H1 (cell line): ENCODE measurements at regions not wholly inside any gene's neighbourhood (a gene's known extent, or its start where the extent isn't known, plus 50 kb on each side); places are given as distances from the start of the nearest gene placed in this dataset.

ENCODE experiments used
- BCL11A ChIP-seq, 2 experiments: IDR thresholded peaks; one replicate each; pipeline ENCODE4 v1.6.1; 2011; ENCODE audit warnings: low read depth in 2 of 2, low read length in 2 of 2, mild to moderate bottlenecking in 2 of 2
- SIX5 ChIP-seq: IDR thresholded peaks from 2 replicates; pipeline ENCODE4 v1.6.1; 2011; ENCODE audit warnings: mild to moderate bottlenecking, low read depth, low read length
- TF ChIP-seq, protein P1 (sequence below), 3 experiments: IDR thresholded peaks; 1 replicate in 2 of 3; 2 replicates in 1 of 3; pipeline versions ENCODE4 v1.5.1 to v1.6.1; 2011; ENCODE audit warnings: low read length in 3 of 3, mild to moderate bottlenecking in 3 of 3, inconsistent platforms in 2 of 3, low read depth in 1 of 3, moderate library complexity in 1 of 3; ENCODE audit not compliant: insufficient read depth in 1 of 3; ENCODE audit errors: control extremely low read depth in 1 of 3

DNA sequence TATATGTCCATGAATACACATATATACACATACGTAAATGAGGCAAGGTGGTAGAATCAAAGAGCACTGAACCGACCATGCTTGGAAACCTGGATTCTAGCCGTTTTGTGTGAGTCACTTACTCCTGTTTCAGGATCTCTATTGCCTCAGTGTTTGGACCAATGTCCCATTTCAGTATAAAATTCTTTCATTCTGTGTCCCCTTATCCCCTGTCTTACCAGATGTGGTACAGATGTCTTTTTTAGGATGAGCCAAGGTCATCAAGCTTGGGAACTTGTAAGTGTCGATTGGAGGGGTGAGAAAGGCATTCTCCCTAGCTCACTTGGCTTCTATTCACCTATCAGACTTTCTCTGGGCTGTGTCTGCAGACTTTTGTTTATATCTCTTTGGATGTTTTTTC, 139.9 kb upstream of the CHL1 start:
- no peak for TF ChIP-seq SIX5
- TF ChIP-seq, protein P1, sequence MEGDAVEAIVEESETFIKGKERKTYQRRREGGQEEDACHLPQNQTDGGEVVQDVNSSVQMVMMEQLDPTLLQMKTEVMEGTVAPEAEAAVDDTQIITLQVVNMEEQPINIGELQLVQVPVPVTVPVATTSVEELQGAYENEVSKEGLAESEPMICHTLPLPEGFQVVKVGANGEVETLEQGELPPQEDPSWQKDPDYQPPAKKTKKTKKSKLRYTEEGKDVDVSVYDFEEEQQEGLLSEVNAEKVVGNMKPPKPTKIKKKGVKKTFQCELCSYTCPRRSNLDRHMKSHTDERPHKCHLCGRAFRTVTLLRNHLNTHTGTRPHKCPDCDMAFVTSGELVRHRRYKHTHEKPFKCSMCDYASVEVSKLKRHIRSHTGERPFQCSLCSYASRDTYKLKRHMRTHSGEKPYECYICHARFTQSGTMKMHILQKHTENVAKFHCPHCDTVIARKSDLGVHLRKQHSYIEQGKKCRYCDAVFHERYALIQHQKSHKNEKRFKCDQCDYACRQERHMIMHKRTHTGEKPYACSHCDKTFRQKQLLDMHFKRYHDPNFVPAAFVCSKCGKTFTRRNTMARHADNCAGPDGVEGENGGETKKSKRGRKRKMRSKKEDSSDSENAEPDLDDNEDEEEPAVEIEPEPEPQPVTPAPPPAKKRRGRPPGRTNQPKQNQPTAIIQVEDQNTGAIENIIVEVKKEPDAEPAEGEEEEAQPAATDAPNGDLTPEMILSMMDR (IDR thresholded peaks at IDR 0.05; ENCODE audit: control extremely low read depth in 1 of 3, insufficient read depth in 1 of 3, low read depth in 1 of 3, low read length in 3 of 3) = no peak
- no peak for TF ChIP-seq BCL11A (IDR thresholded peaks at IDR 0.05; ENCODE audit: low read depth in 2 of 2, low read length in 2 of 2)
